GM18907 (cell line): ENCODE measurements at regions not wholly inside any gene's neighbourhood (a gene's known extent, or its start where the extent isn't known, plus 50 kb on each side); places are given as distances from the start of the nearest gene placed in this dataset.

Experiments used
- ATAC-seq: cut with Tn5 transposase; IDR thresholded peaks from one replicate; pipeline ENCODE4 v1.9.1; 2021; ENCODE audit warnings: mild to moderate bottlenecking, moderate library complexity; ENCODE audit not compliant: unreplicated experiment

DNA sequence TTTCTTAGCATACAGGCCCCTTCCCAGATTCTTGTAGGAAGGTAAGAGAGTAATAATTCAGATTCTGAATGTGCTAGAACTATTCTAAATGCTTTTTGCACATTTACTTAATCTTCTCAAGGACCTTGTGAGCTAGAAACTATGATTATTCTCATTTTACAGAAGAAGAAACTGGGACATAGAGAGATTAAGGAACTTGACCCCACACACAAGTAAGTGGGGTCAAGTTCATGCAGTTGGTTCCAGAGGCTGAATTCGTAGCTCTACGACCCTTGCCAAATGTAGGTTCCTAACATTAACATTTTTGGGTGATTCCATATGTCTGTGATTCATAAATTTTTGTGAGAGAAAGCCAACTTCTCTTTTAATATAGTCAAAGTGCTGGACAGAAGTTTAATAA lies 238.1 kb downstream of the LACC1 start:
- no peak for ATAC-seq

DNA sequence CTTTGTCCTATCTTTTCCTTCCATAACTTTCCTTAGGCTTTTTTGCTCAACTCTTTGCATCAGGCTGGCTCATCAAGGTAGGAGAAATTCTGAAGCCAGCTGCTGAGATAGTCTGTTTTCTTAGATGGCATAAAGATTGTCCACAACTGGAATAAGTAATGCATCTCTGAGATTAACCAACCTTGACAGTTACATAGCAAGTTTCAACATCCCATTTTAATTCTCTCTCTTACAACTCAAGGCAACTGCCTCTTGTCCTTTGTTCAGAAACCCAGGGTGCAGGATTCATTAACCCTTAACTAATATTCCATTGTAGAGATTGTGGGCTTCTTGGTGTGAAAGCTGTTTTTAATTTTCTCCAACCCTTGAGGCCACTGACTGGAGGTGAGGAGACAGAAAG lies 239.2 kb downstream of the LACC1 start:
- ATAC-seq: no peak

DNA sequence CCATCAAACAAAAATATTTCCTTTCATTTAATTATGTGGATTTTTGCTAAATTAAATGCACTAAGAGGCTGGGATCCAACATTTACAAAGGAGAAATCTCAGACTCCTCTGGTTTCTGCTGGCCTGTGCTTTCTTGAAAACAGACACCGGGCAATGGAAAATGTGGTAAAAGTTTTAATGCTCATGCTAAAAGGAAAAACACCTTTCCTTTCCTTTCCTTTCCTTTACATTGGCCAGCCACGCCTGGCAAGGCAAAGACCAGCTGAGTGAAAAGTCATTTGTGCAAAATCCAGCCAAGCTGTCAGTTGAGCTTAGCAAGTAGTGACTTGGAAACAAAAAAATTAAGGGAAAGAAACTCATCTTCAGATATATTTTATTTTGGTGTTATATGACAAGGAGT lies 240.3 kb downstream of the LACC1 start:
- ATAC-seq: no peak

DNA sequence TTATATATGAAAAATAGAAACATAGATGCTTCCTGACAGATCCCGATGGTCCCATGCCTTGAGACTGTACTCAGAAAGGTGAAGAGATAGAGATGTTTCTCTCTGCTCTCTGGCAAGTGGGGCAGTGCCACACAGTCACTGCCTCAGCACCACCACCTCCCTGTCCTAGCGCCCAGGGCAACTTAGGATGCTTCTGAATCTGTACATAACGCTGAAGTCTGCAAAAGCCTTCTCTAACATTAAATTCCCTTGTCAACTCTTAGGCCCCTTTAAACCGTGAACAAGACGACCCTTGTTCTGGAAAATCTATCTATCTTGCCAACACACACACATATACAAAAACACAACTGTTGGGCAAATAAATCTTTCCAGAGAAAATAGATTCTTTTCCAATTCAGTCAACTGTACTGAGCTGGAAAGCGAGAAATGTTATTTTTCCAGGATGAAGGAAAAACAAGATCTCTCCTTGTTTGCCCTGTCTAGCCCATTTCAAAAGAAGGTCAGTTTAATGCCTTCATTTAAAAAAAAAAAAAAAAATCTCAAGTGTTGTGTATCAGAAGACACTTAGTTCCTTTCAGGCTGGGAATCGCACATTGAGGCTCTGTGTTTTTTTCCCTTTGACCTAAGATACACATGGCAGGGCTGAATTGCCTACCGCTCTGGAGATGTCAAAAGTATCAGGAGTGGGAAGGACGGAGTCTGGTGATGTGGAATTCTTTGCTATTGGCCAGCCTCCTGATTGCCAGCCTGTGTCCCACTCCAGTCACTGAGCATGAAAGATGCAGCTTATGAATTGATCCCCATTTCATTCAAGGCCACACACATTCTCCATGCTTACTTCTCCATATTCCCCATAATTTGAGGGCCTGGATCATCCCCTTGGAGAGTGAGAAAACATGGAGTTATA lies 241.4 kb downstream of the LACC1 start:
- no peak for ATAC-seq

DNA sequence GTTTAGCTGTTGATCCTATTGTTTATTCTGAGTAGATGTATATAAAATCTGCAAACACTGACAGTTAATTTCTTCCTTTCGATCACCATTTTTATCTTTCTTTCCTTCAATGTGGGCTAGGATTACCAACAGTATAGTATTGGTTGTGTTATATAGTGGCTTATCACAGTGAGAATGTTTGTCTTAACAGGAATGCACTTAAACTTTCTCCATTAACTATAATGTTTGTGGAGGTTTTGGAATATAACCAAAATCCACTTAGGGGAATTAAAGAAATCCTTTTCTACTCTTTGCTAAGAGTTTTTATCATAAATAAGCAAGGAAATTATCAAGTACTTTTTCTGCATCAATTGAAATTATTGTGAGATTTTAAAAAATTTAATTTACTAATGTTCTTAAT lies 244.6 kb downstream of the LACC1 start:
- ATAC-seq: no peak

DNA sequence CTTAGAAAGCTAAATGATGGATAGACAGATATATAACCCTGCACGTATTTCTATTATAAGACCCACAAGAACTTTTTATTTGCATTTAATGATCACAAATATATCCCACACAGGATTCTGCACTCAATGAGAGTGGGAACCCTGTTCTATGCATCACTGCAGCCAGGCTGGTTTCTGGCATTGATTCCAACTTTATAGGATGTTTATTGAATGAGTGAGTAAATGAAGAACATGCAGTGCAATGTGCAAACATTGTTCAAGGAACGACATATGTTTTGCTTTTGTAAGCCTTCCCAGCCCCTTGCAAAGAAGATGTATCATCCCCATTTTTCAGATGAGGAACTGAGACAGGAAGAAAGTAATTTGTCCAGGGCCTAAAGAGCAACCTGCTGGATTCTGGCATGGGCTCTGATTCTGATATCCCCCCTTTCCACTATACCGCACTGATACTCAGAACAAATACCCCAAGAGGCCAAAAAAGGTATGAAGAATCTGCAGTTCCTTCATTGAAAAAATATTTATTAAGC lies 246.3 kb downstream of the LACC1 start:
- ATAC-seq: no peak

DNA sequence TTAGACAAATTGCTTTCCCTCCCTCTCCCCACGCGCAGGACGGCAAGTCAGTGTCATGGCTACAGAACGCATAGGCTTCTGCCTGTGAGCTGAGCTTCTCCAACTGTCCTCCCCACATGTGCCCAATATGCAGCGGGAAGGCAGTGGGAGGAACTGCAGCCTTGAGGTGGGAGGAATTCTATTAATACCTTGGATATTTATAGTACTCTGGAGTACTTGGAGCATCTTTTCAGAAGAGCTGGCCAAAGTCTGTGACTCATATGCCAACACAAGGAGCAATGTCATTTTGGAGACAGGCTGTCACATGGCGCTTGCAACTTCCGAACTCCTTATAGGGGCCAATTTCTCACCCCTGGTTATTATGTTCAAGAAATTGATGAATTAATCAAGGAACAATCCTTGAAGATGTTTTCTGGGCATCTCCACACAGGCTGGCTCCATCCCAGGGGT lies 245.0 kb upstream of the SERP2 start:
- no peak for ATAC-seq

DNA sequence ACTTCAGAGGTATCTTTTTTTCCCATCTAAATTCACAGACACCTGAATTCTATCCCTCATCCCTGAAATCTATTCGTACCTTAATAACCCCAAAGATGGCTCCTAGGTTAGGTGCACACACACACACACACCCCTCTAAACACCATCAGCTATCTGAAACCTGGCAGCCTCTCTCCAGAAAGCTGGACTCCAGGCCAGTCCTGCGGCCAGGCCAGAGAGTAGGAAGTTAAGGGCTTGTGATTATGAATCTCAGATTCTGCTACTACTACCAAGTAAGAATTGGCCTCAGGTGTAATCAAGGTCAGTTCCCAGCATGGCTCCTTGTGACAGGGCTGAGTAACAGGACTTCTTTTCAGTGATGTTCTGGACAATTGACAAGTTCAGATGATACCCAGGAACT lies 244.2 kb upstream of the SERP2 start:
- no peak for ATAC-seq

DNA sequence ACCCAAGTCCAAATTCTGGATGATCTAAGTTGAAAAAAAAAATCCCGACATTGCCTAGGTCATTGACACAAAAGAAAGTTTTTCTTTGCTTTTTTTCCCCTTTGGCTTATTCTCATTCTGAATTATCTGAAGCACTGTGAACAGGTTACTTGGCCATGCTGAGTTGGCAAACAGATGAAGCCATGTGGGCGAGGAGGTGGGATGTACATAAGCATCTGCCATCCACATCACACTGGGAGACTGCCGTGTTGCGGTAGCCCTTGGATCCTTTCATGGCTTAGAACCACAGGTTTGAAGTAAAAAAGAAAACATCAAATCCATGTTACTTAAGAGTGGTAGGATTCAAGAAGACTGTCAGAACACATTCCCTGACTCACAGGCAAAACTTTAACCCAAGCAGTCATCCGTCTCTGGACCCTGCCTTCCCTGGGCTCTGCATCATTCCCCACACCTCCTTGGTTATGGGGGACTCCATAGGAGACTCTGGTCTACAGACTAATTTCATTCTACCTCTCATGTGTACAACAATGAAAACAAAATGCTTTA lies 242.5 kb upstream of the SERP2 start:
- no peak for ATAC-seq

DNA sequence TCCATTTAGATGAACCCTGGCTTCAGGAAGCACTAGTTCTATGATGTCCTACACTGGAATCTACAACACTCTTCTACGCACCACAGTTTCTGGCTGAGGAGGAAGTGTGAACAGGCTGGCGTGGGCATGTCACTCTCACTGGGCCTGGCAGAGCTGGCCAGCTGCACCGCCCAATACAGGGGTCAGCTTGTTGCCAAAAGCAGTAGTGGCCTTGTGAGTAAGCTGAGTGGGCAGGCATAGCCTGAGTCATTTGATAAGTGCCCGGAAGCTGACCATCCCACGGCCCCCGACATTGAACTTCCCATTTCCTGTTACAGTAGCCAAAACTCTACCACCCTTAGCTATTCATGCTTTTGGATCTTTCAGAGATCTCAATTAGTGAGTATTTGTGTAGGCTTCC lies 240.9 kb upstream of the SERP2 start:
- ATAC-seq: no peak

DNA sequence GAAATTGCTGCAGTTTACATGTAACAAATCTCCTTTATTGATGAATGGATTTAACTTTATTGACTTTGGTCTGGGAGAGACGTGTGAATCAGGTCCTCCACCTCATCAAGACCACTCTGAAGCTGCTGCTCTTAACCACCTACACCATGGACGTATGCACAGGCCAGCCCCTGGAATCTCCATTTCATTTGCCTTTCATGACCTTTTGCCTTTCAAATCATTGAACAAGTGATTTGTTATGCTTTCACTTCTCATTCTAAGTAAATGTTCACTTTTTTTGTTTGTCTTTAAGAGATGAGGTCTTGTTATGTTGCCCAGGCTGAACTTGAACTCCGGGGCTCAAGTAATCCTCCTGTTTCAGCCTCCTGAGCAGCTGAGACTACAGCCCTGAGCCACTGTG lies 240.0 kb upstream of the SERP2 start:
- no peak for ATAC-seq

DNA sequence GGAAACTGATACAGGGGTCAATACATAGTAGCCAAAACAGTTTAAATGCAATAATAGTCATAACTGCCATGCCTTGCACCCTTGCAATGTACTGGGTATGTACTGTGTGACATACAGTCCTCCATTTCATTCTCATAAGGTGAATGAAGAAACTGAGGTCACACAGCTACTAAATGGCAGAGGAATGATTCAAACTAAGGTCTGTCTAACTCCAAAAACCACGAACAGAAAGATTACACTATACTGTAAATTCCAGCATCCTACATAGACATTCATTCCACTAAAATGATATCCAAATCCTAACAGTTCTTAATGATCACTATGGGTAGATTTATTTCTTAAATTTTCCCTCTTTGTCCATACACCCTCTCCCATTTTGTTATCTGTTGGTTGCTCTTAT lies 238.1 kb upstream of the SERP2 start:
- ATAC-seq: no peak

DNA sequence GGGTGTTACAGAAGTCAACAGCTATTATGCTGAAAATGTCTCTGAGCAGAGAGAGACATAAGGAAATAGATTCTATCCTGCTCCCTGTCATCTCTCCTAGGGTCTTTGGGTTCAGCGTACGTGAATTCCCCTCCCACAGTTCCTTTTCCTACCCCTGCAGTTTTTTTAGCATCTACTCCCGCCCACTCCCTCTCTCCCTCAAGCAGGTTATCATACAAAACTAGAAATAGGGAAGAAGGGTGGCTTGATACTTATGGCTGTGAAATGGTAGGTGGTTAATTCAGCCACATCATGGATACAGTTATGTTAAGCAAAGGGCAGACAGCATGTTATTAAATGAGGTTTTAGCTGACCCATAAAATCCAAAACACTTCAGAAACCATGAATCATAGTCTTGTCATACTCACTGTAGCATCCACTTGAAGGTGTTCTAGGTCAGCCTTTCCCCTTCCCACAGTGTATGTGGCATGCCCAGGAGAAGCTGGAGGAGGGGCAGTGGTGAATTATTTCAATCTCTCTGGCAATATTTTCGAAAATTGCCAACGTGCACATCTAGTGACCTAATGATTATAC lies 236.8 kb upstream of the SERP2 start:
- no peak for ATAC-seq

DNA sequence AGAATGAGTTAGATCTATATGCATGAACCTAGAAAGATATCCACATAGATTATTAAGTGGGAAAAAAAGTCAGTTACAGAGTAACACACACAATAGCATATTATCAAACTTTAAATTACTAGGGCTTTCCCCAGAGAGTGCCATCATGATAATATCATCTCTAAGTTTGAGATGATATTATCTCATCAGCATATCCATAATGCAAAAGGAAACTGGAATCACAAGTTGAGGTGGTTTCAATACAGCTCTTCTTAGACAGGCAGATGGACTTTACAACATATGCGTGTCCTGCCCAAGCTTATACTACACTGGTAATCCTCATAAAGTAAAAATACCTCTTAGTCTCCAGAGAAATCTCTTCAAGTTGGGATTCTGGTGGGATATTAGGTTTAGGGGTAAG lies 236.2 kb upstream of the SERP2 start:
- no peak for ATAC-seq

DNA sequence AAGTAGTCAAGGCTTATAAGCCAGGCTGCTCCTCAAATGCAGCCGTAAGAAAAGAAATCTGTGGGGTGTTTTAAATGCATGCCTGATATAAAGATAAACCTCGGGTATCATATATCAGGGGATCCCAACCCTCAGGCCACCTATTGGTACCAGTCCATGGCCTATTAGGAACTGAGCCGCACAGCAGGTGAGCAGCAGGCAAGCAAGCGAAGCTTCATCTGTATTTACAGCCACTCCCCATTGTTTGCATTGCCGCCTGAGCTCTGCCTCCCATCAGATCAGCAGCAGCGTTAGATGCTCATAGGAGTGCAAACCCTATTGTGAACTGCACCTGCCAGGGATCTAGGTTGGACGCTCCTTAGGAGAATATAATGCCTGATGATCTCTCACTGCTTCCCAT lies 233.5 kb upstream of the SERP2 start:
- no peak for ATAC-seq

DNA sequence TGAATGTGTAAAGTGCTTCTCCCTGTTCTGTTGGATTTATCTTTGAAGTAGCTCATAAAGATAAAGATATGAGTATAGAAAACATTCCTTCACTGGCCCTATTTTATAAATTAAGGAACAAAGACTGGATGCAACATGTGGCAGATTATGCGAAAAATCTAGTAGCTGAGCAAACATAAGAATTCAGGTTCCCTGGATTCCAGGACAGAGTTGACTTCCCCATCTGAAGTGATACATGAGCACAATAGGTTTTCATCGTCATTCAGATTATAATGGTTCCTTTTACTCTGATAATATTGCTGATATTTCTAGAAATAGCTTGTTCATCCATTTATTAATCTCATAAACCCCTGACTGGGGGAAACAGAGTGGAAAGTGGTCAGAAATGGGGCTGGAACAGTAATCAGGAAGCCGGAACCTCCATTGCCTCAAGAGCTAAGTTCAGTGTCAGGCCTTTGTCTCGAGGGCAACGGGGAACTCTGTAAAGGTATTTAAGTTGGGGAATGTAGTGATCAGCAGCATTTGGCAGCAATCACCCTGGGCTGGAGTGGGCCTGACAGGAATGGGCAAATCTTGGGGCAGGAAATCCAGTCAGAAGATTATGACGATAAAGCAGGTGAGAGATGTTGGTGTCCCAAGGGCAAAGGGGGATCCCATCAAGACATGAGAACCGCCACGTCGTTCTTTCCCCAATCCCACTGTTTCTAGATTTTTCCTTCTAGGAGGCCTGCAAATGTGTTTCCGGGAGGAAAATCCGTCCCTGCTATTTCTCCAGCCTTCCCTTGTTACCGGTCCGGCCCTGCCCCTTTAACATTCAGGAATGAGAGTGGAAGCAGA lies 232.5 kb upstream of the SERP2 start:
- no peak for ATAC-seq

DNA sequence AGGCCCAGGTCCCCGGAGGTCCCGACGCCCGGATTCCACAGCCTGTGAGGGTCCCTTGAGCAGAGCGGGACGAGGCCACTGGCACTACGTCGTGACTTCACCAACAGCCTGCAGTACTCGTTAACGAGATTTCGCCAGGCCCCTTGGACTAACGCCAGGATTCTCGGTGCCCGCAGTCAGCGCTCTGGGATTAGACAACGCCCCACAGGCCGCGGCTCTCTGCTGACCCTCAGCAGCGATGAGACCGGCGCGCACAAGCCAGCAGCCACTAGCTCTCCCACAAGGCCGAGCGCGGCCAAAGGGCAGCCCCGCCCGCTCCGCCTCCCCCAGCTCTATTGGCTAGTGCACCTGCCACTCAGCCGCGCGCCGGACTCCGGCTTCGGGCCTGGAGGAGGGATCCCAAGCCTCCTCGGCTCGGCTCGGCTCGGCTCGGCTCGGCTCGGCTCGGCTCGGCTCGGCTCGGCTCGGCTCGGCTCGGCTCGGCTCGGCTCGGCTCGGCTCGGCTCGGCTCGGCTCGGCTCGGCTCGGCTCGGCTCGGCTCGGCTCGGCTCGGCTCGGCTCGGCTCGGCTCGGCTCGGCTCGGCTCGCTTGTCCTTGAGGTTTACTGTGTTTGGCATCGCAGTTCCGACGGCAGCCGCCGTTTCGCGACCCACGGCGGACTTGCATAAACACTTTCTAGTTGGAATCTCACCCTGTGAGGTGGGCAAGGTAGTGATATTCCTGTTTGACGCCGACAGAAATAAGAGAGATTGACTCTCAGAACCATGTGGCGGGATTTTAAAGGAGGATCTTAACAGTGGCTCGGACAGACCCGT lies 231.7 kb upstream of the SERP2 start:
- peak; percentile 100 for ATAC-seq

DNA sequence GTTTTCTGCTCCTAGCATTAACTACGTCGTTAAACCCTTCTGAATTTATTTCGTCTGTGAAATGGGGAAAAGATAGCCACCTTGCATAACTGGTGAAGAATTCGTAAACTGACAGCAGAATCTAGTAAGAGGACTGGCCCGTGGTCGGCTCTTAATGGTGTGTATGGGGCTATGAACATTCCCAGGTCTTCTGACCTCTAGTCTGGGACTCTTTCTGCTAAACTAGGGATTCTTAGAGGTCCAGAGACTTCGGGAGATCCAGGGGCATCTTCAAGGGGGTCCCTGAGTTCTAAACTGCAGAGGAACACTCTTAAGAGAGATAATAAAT lies 231.1 kb upstream of the SERP2 start:
- no peak for ATAC-seq

DNA sequence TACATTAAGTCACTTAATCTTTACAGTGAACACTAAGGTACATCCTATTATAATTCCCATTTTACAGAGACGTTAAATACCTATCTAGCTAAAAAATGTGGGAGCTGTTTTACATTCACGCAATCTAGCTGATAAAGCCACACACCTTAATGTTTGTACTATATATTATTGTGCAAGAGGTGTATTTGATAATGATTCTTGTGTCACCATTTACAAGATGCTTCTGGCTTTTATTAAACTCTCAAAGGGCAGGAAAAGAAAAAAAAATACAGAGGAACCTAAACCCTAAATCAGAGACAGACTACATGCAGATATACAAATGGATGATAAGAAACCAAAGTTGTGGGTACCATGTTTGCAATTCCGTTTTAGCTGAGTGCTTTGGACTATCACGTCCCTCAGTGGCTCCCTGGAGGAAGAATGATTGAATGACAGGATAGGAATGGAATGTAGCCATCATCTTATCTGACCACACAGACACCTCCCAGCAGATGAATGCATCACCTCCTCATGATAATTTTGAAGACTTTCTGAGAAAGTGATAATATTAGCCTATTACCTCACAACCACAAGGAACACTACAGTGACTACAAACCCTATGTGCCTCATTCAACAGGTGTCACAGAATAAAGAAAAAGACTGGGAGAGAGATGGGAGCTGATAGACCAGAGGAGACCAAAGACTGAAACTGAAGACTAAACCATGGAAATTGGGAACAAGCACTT lies 230.5 kb upstream of the SERP2 start:
- ATAC-seq: no peak

DNA sequence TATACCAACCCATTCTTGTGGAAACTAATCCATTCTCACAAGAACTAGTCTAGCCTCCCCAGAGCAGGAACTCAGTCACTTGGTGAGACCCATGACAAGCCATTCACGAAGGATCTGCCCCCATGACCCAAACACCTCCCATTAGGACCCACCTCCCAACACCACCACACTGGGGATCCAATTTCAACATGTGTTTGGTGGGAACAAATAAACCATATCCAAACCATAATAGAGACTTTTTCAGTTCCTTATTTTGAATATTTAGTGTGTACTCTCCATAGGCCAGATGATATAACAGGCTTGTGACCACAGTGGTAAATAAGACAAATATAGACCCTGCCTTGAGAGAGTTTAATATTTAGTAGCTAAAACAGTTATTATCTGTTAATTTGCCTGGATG lies 227.5 kb upstream of the SERP2 start:
- no peak for ATAC-seq
